Keratinocyte (primary cell): ENCODE measurements at regions not wholly inside any gene's neighbourhood (a gene's known extent, or its start where the extent isn't known, plus 50 kb on each side); places are given as distances from the start of the nearest gene placed in this dataset.

Source experiments
- DNase-seq: peaks from one replicate; pipeline ENCODE4 v3.0.0-alpha.2; 2011; ENCODE audit warnings: low read depth, missing footprints, low spot score
- FAIRE-seq: peaks from 2 replicates; lab custom pipeline; 2011; peaks lifted over from hg19 to GRCh38; lab: Jason Lieb, UNC
- H2AFZ ChIP-seq: 2 replicates; pipeline ENCODE4 v1.6.0; 2012; ENCODE audit warnings: low read length, control low read depth, inconsistent platforms; ENCODE audit not compliant: control insufficient read depth
- H3K27ac ChIP-seq: 2 replicates; pipeline ENCODE4 v1.5.1; 2011; ENCODE audit warnings: low read length; ENCODE audit not compliant: control insufficient read depth, insufficient read depth
- H3K27me3 ChIP-seq: 3 replicates; pipeline ENCODE4 v1.6.0; 2011; ENCODE audit warnings: low read length; ENCODE audit not compliant: control insufficient read depth, insufficient read depth; ENCODE audit errors: extremely low read depth
- H3K36me3 ChIP-seq, 2 experiments: 2 replicates in 1 of 2; 3 replicates in 1 of 2; pipeline ENCODE4 v1.5.1; 2011; ENCODE audit warnings: low read length in 2 of 2, mild to moderate bottlenecking in 1 of 2; ENCODE audit not compliant: control insufficient read depth in 2 of 2, insufficient read depth in 2 of 2; ENCODE audit errors: extremely low read depth in 1 of 2
- H3K4me1 ChIP-seq: 3 replicates; pipeline ENCODE4 v1.5.1; 2011; ENCODE audit warnings: low read length; ENCODE audit not compliant: control insufficient read depth, insufficient read depth; ENCODE audit errors: extremely low read depth
- H3K4me2 ChIP-seq: 3 replicates; pipeline ENCODE4 v1.6.0; 2011; ENCODE audit warnings: low read depth, low read length; ENCODE audit not compliant: control insufficient read depth, insufficient read depth; ENCODE audit errors: extremely low read depth
- H3K4me3 ChIP-seq, 3 experiments: fragments of 200-600 bp in 1 of 3; sonication (generic) in 1 of 3; 2 replicates in 2 of 3; 3 replicates in 1 of 3; pipeline ENCODE4 v1.5.1; 2011 to 2016; ENCODE audit warnings: low read length in 3 of 3, mild to moderate bottlenecking in 3 of 3, control low read depth in 2 of 3, inconsistent platforms in 1 of 3, low read depth in 1 of 3, mixed read lengths in 1 of 3, mixed run types in 1 of 3, moderate library complexity in 1 of 3; ENCODE audit not compliant: control insufficient read depth in 2 of 3, insufficient read depth in 2 of 3; ENCODE audit errors: extremely low read depth in 1 of 3
- H3K79me2 ChIP-seq: 2 replicates; pipeline ENCODE4 v1.6.0; 2012; ENCODE audit warnings: low read length; ENCODE audit not compliant: control insufficient read depth, insufficient read depth
- H3K9ac ChIP-seq: 3 replicates; pipeline ENCODE4 v1.6.0; 2011; ENCODE audit warnings: low read length; ENCODE audit not compliant: control insufficient read depth, insufficient read depth; ENCODE audit errors: extremely low read depth
- H3K9me1 ChIP-seq: 3 replicates; pipeline ENCODE4 v1.6.0; 2011; ENCODE audit warnings: low read length; ENCODE audit not compliant: control insufficient read depth, insufficient read depth; ENCODE audit errors: extremely low read depth
- H3K9me3 ChIP-seq: 2 replicates; pipeline ENCODE4 v1.5.1; 2012; ENCODE audit warnings: low read depth, low read length; ENCODE audit not compliant: control insufficient read depth
- H4K20me1 ChIP-seq: 3 replicates; pipeline ENCODE4 v1.6.0; 2011; ENCODE audit warnings: low read length; ENCODE audit not compliant: control insufficient read depth, insufficient read depth; ENCODE audit errors: extremely low read depth
- CTCF ChIP-seq, 3 experiments: IDR thresholded peaks in 1 of 3; conservative IDR thresholded peaks in 1 of 3; optimal IDR thresholded peaks in 1 of 3; 2 replicates in 2 of 3; 3 replicates in 1 of 3; pipeline versions ENCODE3 to v1.5.1; 2011; ENCODE audit warnings: low read length in 3 of 3, mild to moderate bottlenecking in 3 of 3, moderate library complexity in 2 of 3, control low read depth in 1 of 3, inconsistent platforms in 1 of 3; ENCODE audit not compliant: insufficient read depth in 2 of 3; ENCODE audit errors: extremely low read depth in 1 of 3
- EZH2 ChIP-seq: IDR thresholded peaks from one replicate; pipeline ENCODE4 v1.6.1; 2012; ENCODE audit warnings: inconsistent platforms, mild to moderate bottlenecking, low read length, moderate library complexity
- dilution Hi-C: fragments of 300-500 bp; cut with MboI; formaldehyde crosslinking; loops from one replicate; pipeline ENCODE4 v1.7.0; 2020; ENCODE audit warnings: low sequenced_read_pairs; ENCODE audit not compliant: extremely low pct_ligation_motif_present

DNA sequence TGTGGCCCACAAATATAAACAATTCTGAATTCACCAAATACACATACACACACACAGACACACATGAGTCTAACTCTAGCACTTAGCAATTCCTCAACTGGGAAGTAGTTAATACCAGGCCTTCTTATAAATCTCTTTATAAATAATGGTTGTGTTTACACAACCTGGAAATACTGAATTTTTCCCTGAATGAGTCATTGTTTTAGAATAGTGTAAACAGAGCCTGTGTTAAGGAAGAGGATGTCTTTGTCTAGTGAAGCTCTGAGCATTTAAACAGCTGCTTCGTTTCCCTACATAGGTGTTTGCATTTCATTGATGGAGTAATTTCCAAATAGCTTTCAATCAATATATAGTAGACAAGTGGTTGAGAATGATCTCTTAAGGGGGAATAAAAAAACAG, 218.8 kb downstream of the BTG1 start:
- dilution Hi-C loops: no loop called here
- FAIRE-seq (no peak), DNase-seq (no peak)
- Histone ChIP-seq H3K27ac (no peak overlapping the region), H3K4me1 (peaks cover 8% of the 10 kb centered on the region), H3K9me3 (no peaks in the 10 kb centered on the region), H3K9me1 (no peaks in the 10 kb centered on the region), H3K79me2 (no peaks in the 10 kb centered on the region), H3K36me3 (no peaks in the 10 kb centered on the region), H2AFZ (no peak overlapping the region), H3K27me3 (no peaks in the 10 kb centered on the region), H3K4me3 (no peak overlapping the region), H3K4me2 (no peak overlapping the region), H4K20me1 (no peaks in the 10 kb centered on the region), H3K9ac (no peak overlapping the region)
- no peak for TF ChIP-seq EZH2

- dilution Hi-C loops: no loop called here
- Histone ChIP-seq H3K4me1 (no peaks in the 10 kb centered on the region), H3K27me3 (no peaks in the 10 kb centered on the region), H3K27ac (no peak overlapping the region), H3K4me3 (no peak overlapping the region), H4K20me1 (no peaks in the 10 kb centered on the region), H3K9me3 (no peaks in the 10 kb centered on the region), H3K4me2 (no peak overlapping the region), H3K36me3 (no peaks in the 10 kb centered on the region), H3K9me1 (no peaks in the 10 kb centered on the region), H3K9ac (no peak overlapping the region), H3K79me2 (no peaks in the 10 kb centered on the region), H2AFZ (no peak overlapping the region)
- TF ChIP-seq CTCF (optimal IDR thresholded peaks at IDR 0.05 in 1 of 3, IDR thresholded peaks at IDR 0.05 in 1 of 3, conservative IDR thresholded peaks at IDR 0.05 in 1 of 3; ENCODE audit: extremely low read depth in 1 of 3, insufficient read depth in 2 of 3, low read length in 3 of 3) (no peak), EZH2 (no peak)
- FAIRE-seq (no peak), DNase-seq (no peak)
Observed at GRCh38 chr12:91924827-91925226, 220.8 kb downstream of the BTG1 start.

- dilution Hi-C loops: no loop called here
- Histone ChIP-seq H3K9me1 (no peaks in the 10 kb centered on the region), H3K4me3 (no peak overlapping the region), H3K27ac (no peak overlapping the region), H3K4me1 (no peaks in the 10 kb centered on the region), H3K9me3 (no peaks in the 10 kb centered on the region), H3K4me2 (no peak overlapping the region), H2AFZ (no peak overlapping the region), H3K79me2 (no peaks in the 10 kb centered on the region), H3K36me3 (no peaks in the 10 kb centered on the region), H3K9ac (no peak overlapping the region), H4K20me1 (no peaks in the 10 kb centered on the region), H3K27me3 (no peaks in the 10 kb centered on the region)
- no peak for FAIRE-seq
- no peak for TF ChIP-seq CTCF (optimal IDR thresholded peaks at IDR 0.05 in 1 of 3, IDR thresholded peaks at IDR 0.05 in 1 of 3, conservative IDR thresholded peaks at IDR 0.05 in 1 of 3; ENCODE audit: extremely low read depth in 1 of 3, insufficient read depth in 2 of 3, low read length in 3 of 3)
- TF ChIP-seq EZH2: no peak
- no peak for DNase-seq
Observed at GRCh38 chr12:91923864-91924263, 221.8 kb downstream of the BTG1 start.
